ENCODE measurements at regions not wholly inside any gene's neighbourhood (a gene's known extent, or its start where the extent isn't known, plus 50 kb on each side); places are given as distances from the start of the nearest gene placed in this dataset.
"Not testable (repeated sequence)": the region's sequence is repeated elsewhere in the genome, so short reads cannot be mapped to it uniquely, and the experiment has no call there.

DNA sequence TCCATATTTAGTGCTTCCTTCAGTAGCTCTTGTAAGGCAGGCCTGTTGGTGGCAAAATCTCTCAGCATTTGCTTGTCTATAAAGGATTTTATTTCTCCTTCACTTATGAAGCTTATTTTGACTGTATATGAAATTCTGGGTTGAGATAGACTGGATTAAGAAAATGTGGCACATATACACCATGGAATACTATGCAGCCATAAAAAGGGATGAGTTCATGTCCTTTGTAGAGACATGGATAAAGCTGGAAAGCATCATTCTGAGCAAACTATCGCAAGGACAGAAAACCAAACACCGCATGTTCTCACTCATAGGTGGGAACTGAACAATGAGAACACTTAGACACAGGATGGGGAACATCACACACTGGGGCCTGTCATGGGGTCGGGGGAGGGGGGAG, 73.1 kb downstream of the ADCYAP1 start:
- not testable (repeated sequence) for TF ChIP-seq MAX (IDR thresholded peaks at IDR 0.05; ENCODE audit: low read depth); POLR2AphosphoS5 (IDR thresholded peaks at IDR 0.05; ENCODE audit: low read depth, low read length); GATA2 (CRISPR knock-in tag; IDR thresholded peaks at IDR 0.05); SMC3 (IDR thresholded peaks at IDR 0.05; ENCODE audit: low read depth, low read length); EP300 (IDR thresholded peaks at IDR 0.05; ENCODE audit: borderline replicate concordance in 1 of 2, low read depth in 1 of 2, low read length in 1 of 2); ZBTB33 (IDR thresholded peaks at IDR 0.05; ENCODE audit: borderline replicate concordance, low read depth); NRF1 (IDR thresholded peaks at IDR 0.05; ENCODE audit: low read depth, low read length); MXI1 (IDR thresholded peaks at IDR 0.05; ENCODE audit: low read depth, low read length); TAF1 (IDR thresholded peaks at IDR 0.05; ENCODE audit: borderline replicate concordance, low read depth, low read length)
- TF ChIP-seq, protein P1, sequence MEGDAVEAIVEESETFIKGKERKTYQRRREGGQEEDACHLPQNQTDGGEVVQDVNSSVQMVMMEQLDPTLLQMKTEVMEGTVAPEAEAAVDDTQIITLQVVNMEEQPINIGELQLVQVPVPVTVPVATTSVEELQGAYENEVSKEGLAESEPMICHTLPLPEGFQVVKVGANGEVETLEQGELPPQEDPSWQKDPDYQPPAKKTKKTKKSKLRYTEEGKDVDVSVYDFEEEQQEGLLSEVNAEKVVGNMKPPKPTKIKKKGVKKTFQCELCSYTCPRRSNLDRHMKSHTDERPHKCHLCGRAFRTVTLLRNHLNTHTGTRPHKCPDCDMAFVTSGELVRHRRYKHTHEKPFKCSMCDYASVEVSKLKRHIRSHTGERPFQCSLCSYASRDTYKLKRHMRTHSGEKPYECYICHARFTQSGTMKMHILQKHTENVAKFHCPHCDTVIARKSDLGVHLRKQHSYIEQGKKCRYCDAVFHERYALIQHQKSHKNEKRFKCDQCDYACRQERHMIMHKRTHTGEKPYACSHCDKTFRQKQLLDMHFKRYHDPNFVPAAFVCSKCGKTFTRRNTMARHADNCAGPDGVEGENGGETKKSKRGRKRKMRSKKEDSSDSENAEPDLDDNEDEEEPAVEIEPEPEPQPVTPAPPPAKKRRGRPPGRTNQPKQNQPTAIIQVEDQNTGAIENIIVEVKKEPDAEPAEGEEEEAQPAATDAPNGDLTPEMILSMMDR (IDR thresholded peaks at IDR 0.05): not testable (repeated sequence)

All from SK-N-SH (cell line).